Ovary (tissue), 7 donors: ENCODE measurements at regions not wholly inside any gene's neighbourhood (a gene's known extent, or its start where the extent isn't known, plus 50 kb on each side); places are given as distances from the start of the nearest gene placed in this dataset.

ENCODE experiments used
- DNase-seq, 5 donors: peaks; one replicate each; pipeline ENCODE4 v3.0.0-alpha.2; 2019 to 2020
- H3K27ac ChIP-seq, 2 donors: fragments of 200-600 bp; one replicate each; pipeline versions ENCODE4 v1.5.1 to v1.8.0; 2019 to 2022
- H3K27me3 ChIP-seq: fragments of 200-600 bp; one replicate; pipeline ENCODE4 v1.8.0; 2022
- H3K36me3 ChIP-seq: fragments of 200-600 bp; sonication (generic); one replicate; pipeline ENCODE4 v1.5.1; 2019
- H3K4me1 ChIP-seq: one replicate; pipeline ENCODE4 v1.8.1; 2013; ENCODE audit warnings: mild to moderate bottlenecking, moderate library complexity; ENCODE audit not compliant: insufficient read depth
- H3K4me3 ChIP-seq: fragments of 200-600 bp; sonication (generic); one replicate; pipeline ENCODE4 v1.5.1; 2017
- H3K9me3 ChIP-seq, 2 donors: fragments of 200-600 bp in 1 of 2; sonication (generic) in 1 of 2; one replicate each; pipeline versions ENCODE4 v1.5.1 to v1.8.1; 2013 to 2019; ENCODE audit warnings: mild to moderate bottlenecking in 1 of 2, moderate library complexity in 1 of 2
- CTCF ChIP-seq, 3 donors: fragments of 450-650 bp in 2 of 3; fragments of 200-600 bp in 1 of 3; IDR thresholded peaks; one replicate each; pipeline versions ENCODE4 v1.5.1 to v1.8.0; 2016 to 2022; ENCODE audit warnings: antibody characterized with exemption in 3 of 3, mild to moderate bottlenecking in 1 of 3
- EP300 ChIP-seq: sonication (generic); formaldehyde crosslinking; IDR thresholded peaks from one replicate; pipeline ENCODE4 v1.6.1; 2017; ENCODE audit warnings: antibody characterized with exemption
- POLR2A ChIP-seq: fragments of 450-650 bp; IDR thresholded peaks from one replicate; pipeline ENCODE4 v1.6.1; 2017; ENCODE audit warnings: antibody characterized with exemption, mild to moderate bottlenecking, moderate library complexity
- WGBS, 3 donors: extraction: QIAGEN DNeasy Blood & Tissue Kit in 1 of 3; methylation state at CpG; one replicate each; pipeline versions ENCODE4 v1.1.5 to v1.1.7; 2013 to 2017; 5-methylcytosine and 5-hydroxymethylcytosine counted together
- intact Hi-C, 4 donors: fragments of 100-400 bp; cut with DNase I; formaldehyde crosslinking; loops; one replicate each; pipeline versions ENCODE4 v1.11.0 to v1.15.1; 2022 to 2023
- donor health status: DM: no; HTN: no; CAD: no; lungs with moderate emphysema.
- donor health status: DM: no; HTN: no; CAD: no.
- donor health status: Bipolar disorder and iron deficiency.
- donor health status: DM: no; HTN: no; CAD: no.
- donor health status: DM: yes; HTN: yes; CAD: no.

GRCh38 chr20:41837669-41838224, 219.6 kb upstream of the CHD6 start:
- Histone ChIP-seq H3K27ac (no peak overlapping the region), H3K4me1 (no peaks in the 10 kb centered on the region), H3K36me3 (no peaks in the 10 kb centered on the region), H3K9me3 (no peaks in the 10 kb centered on the region), H3K27me3 (no peaks in the 10 kb centered on the region), H3K4me3 (no peak overlapping the region)
- WGBS, 3 donors = 24 to 38% (median 33%) methylated on average over 3 of the region's 3 CpGs
- DNase-seq = no peak
- TF ChIP-seq CTCF (IDR thresholded peaks at IDR 0.05) = no peak
- TF ChIP-seq EP300 = no peak
- TF ChIP-seq POLR2A = no peak
- intact Hi-C loops = no loop called here

GRCh38 chr20:41833739-41834138, 215.6 kb upstream of the CHD6 start:
- no peaks in the 10 kb centered on the region for H3K27me3 ChIP-seq
- TF ChIP-seq POLR2A = no peak
- no peak for TF ChIP-seq EP300
- no peak for TF ChIP-seq CTCF (IDR thresholded peaks at IDR 0.05)
- H3K27ac ChIP-seq = no peak overlapping the region
- H3K4me1 ChIP-seq = no peaks in the 10 kb centered on the region
- 78 to 92% (median 90%) methylated on average over 1 of the region's 1 CpG for WGBS, 3 donors
- no peaks in the 10 kb centered on the region for H3K36me3 ChIP-seq
- peaks cover 0 to 2% of the 10 kb centered on the region in 2 donors for H3K9me3 ChIP-seq
- DNase-seq = no peak
- intact Hi-C loops = no loop called here
- no peak overlapping the region for H3K4me3 ChIP-seq

- DNase-seq = no peak
- intact Hi-C loops = no loop called here
- 68 to 78% (median 71%) methylated on average over 2 of the region's 2 CpGs for WGBS, 3 donors
- Histone ChIP-seq H3K4me3 (no peak overlapping the region), H3K27ac (no peak overlapping the region), H3K4me1 (no peaks in the 10 kb centered on the region), H3K27me3 (no peaks in the 10 kb centered on the region), H3K36me3 (no peaks in the 10 kb centered on the region), H3K9me3 (peaks cover 0 to 3% of the 10 kb centered on the region in 2 donors)
- TF ChIP-seq EP300 = no peak
Measured at GRCh38 chr20:41830702-41831101, 212.5 kb upstream of the CHD6 start.

GRCh38 chr20:41819436-41819835, 201.3 kb upstream of the CHD6 start:
- 62 to 76% (median 74%) methylated on average over 2 of the region's 2 CpGs for WGBS, 3 donors
- no peaks in the 10 kb centered on the region for H3K9me3 ChIP-seq
- H3K27me3 ChIP-seq = no peaks in the 10 kb centered on the region
- no peak overlapping the region for H3K4me3 ChIP-seq
- no peaks in the 10 kb centered on the region for H3K36me3 ChIP-seq
- no peak for DNase-seq
- H3K27ac ChIP-seq = no peak overlapping the region
- intact Hi-C loops = no loop called here
- no peaks in the 10 kb centered on the region for H3K4me1 ChIP-seq
- TF ChIP-seq EP300 (no peak), POLR2A (no peak), CTCF (IDR thresholded peaks at IDR 0.05) (no peak)

GRCh38 chr20:41818991-41819390, 200.8 kb upstream of the CHD6 start:
- no peak overlapping the region for H3K27ac ChIP-seq
- H3K36me3 ChIP-seq = no peaks in the 10 kb centered on the region
- H3K4me1 ChIP-seq = no peaks in the 10 kb centered on the region
- TF ChIP-seq CTCF (IDR thresholded peaks at IDR 0.05) = no peak
- TF ChIP-seq POLR2A = no peak
- TF ChIP-seq EP300 = no peak
- DNase-seq = no peak
- intact Hi-C loops = no loop called here
- H3K27me3 ChIP-seq = no peaks in the 10 kb centered on the region
- no peak overlapping the region for H3K4me3 ChIP-seq
- 20 to 44% (median 21%) methylated on average over 5 of the region's 5 CpGs for WGBS, 3 donors
- H3K9me3 ChIP-seq = no peaks in the 10 kb centered on the region
